SK-N-SH (cell line): ENCODE measurements at regions not wholly inside any gene's neighbourhood (a gene's known extent, or its start where the extent isn't known, plus 50 kb on each side); places are given as distances from the start of the nearest gene placed in this dataset.

Source experiments
- CTCF ChIA-PET: fragments of 300-600, 350-600 bp; formaldehyde crosslinking; extraction: SDS; loops from one replicate; lab custom pipeline; 2021; lab: Yijun Ruan, JAX
- POLR2A ChIA-PET: fragments of 350-600 bp; sonication (Branson Sonifier 250); formaldehyde crosslinking; extraction: SDS; loops from one replicate; lab custom pipeline; 2020; ENCODE audit warnings: antibody characterized with exemption, inconsistent platforms; lab: Yijun Ruan, JAX
- DNase-seq: peaks from one replicate; pipeline ENCODE4 v3.0.0; 2012
- H2AFZ ChIP-seq: fragments of 200-600 bp; sonication (generic); 2 replicates; pipeline ENCODE4 v1.8.1; 2016; ENCODE audit warnings: antibody characterized with exemption, mild to moderate bottlenecking, low read depth
- H3F3A ChIP-seq: fragments of 200-600 bp; sonication (generic); replicated peaks from 2 replicates; pipeline ENCODE3; 2016; ENCODE audit warnings: antibody characterized with exemption, mild to moderate bottlenecking; ENCODE audit not compliant: insufficient read depth
- H3K27ac ChIP-seq, 2 experiments: fragments of 200-500 bp in 1 of 2; fragments of 200-600 bp in 1 of 2; sonication (Bioruptor generic) in 1 of 2; sonication (generic), shearing (Covaris generic) in 1 of 2; 2 replicates each; pipeline versions ENCODE4 v1.5.1 to v1.6.1; 2014 to 2016; ENCODE audit warnings: low read depth in 2 of 2, inconsistent platforms in 1 of 2, low read length in 1 of 2, mild to moderate bottlenecking in 1 of 2, mixed read lengths in 1 of 2
- H3K27me3 ChIP-seq: fragments of 200-600 bp; sonication (generic), shearing (Covaris generic); 2 replicates; pipeline ENCODE4 v1.6.1; 2016; ENCODE audit warnings: mixed run types; ENCODE audit not compliant: insufficient read depth
- H3K36me3 ChIP-seq, 2 experiments: fragments of 200-500 bp in 1 of 2; fragments of 200-600 bp in 1 of 2; sonication (Bioruptor generic) in 1 of 2; sonication (generic) in 1 of 2; replicated peaks in 1 of 2; 2 replicates each; pipeline versions ENCODE3 to v1.5.1; 2014 to 2016; ENCODE audit warnings: low read length in 1 of 2, mild to moderate bottlenecking in 1 of 2; ENCODE audit not compliant: insufficient read depth in 2 of 2, control insufficient read depth in 1 of 2
- H3K4me1 ChIP-seq, 2 experiments: fragments of 200-500 bp in 1 of 2; fragments of 200-600 bp in 1 of 2; sonication (Bioruptor generic) in 1 of 2; sonication (generic), shearing (Covaris generic) in 1 of 2; 2 replicates each; pipeline versions ENCODE4 v1.5.1 to v1.6.1; 2014 to 2016; ENCODE audit warnings: low read depth in 1 of 2, low read length in 1 of 2, mixed run types in 1 of 2; ENCODE audit not compliant: insufficient read depth in 2 of 2, control insufficient read depth in 1 of 2
- H3K4me2 ChIP-seq: fragments of 200-600 bp; sonication (generic), shearing (Covaris generic); 2 replicates; pipeline ENCODE4 v1.6.1; 2017; ENCODE audit warnings: mixed run types
- H3K4me3 ChIP-seq, 2 experiments: fragments of 200-500 bp in 1 of 2; fragments of 200-600 bp in 1 of 2; sonication (Bioruptor generic) in 1 of 2; sonication (generic), shearing (Covaris generic) in 1 of 2; 2 replicates each; pipeline versions ENCODE4 v1.5.1 to v1.8.1; 2014 to 2016; ENCODE audit warnings: low read depth in 2 of 2, inconsistent platforms in 1 of 2, low read length in 1 of 2, mild to moderate bottlenecking in 1 of 2, mixed read lengths in 1 of 2, moderate library complexity in 1 of 2
- H3K79me2 ChIP-seq: fragments of 200-600 bp; sonication (generic); 2 replicates; pipeline ENCODE4 v1.8.1; 2017; ENCODE audit warnings: mild to moderate bottlenecking; ENCODE audit not compliant: insufficient read depth
- H3K9ac ChIP-seq: fragments of 200-600 bp; sonication (generic); 2 replicates; pipeline ENCODE4 v1.6.1; 2017; ENCODE audit warnings: mixed run types
- H3K9me2 ChIP-seq: fragments of 200-600 bp; sonication (generic); 2 replicates; pipeline ENCODE4 v1.6.1; 2017; ENCODE audit warnings: mixed run types
- H3K9me3 ChIP-seq: fragments of 200-600 bp; sonication (generic); 2 replicates; pipeline ENCODE4 v1.6.1; 2017; ENCODE audit warnings: mixed run types, mild to moderate bottlenecking, moderate library complexity
- H4K20me1 ChIP-seq: fragments of 200-600 bp; sonication (generic); 2 replicates; pipeline ENCODE4 v1.6.1; 2017; ENCODE audit warnings: mild to moderate bottlenecking, mixed run types; ENCODE audit not compliant: insufficient read depth
- CHD2 ChIP-seq: fragments of 150-350 bp; IDR thresholded peaks from 2 replicates; pipeline ENCODE4 v1.6.1; 2018; ENCODE audit warnings: low read length; ENCODE audit not compliant: partially characterized antibody
- EZH2phosphoT487 ChIP-seq: fragments of 200-600 bp; sonication (generic); IDR thresholded peaks from 2 replicates; pipeline ENCODE4 v1.6.1; 2017; ENCODE audit warnings: low read depth, mixed run types, mild to moderate bottlenecking, antibody characterized with exemption, moderate library complexity, borderline replicate concordance
- GATA2 ChIP-seq: sonication (generic); formaldehyde crosslinking; IDR thresholded peaks from 2 replicates; pipeline ENCODE4 v1.5.0; 2020; ENCODE audit warnings: mild to moderate bottlenecking, missing genetic modification reagents
- JUND ChIP-seq: IDR thresholded peaks from 2 replicates; pipeline ENCODE4 v1.4.0; 2012
- MEF2A ChIP-seq: IDR thresholded peaks from 2 replicates; pipeline ENCODE4 v1.4.0; 2012; ENCODE audit warnings: low read depth, borderline replicate concordance
- MXI1 ChIP-seq: IDR thresholded peaks from 2 replicates; pipeline ENCODE4 v1.6.1; 2012; ENCODE audit warnings: mild to moderate bottlenecking, low read depth, low read length, improper control_type of control experiment
- NRF1 ChIP-seq: IDR thresholded peaks from 2 replicates; pipeline ENCODE4 v1.6.1; 2012; ENCODE audit warnings: low read depth, mild to moderate bottlenecking, low read length
- RAD21 ChIP-seq: IDR thresholded peaks from 2 replicates; pipeline ENCODE4 v1.6.1; 2012; ENCODE audit warnings: mild to moderate bottlenecking, low read length
- REST ChIP-seq: IDR thresholded peaks from 2 replicates; pipeline ENCODE4 v1.6.1; 2012; ENCODE audit warnings: mild to moderate bottlenecking, low read depth, low read length, moderate library complexity
- RXRA ChIP-seq: IDR thresholded peaks from 2 replicates; pipeline ENCODE4 v1.4.0; 2012; ENCODE audit warnings: low read depth, mild to moderate bottlenecking, borderline replicate concordance
- SMC3 ChIP-seq: IDR thresholded peaks from 2 replicates; pipeline ENCODE4 v1.6.1; 2012; ENCODE audit warnings: low read depth, low read length, improper control_type of control experiment
- TEAD4 ChIP-seq: IDR thresholded peaks from 2 replicates; pipeline ENCODE4 v1.4.0; 2012; ENCODE audit warnings: mild to moderate bottlenecking, borderline replicate concordance; ENCODE audit not compliant: insufficient read depth
- ZBTB33 ChIP-seq: IDR thresholded peaks from 2 replicates; pipeline ENCODE4 v1.4.0; 2012; ENCODE audit warnings: low read depth, borderline replicate concordance
- WGBS: methylation state at CpG from one replicate; pipeline ENCODE4 v1.1.6; 2017; ENCODE audit warnings: low lambda C conversion rate; 5-methylcytosine and 5-hydroxymethylcytosine counted together
- TF ChIP-seq, protein P1 (sequence below): fragments of 200-600 bp; sonication (generic); IDR thresholded peaks from 2 replicates; pipeline ENCODE4 v1.6.1; 2017; ENCODE audit warnings: antibody characterized with exemption, mild to moderate bottlenecking, moderate library complexity
- TF ChIP-seq, protein P2 (sequence below): fragments of 150-350 bp; IDR thresholded peaks from 2 replicates; pipeline ENCODE4 v1.6.1; 2017; ENCODE audit warnings: antibody characterized with exemption, low read length, low read depth, borderline replicate concordance

DNA sequence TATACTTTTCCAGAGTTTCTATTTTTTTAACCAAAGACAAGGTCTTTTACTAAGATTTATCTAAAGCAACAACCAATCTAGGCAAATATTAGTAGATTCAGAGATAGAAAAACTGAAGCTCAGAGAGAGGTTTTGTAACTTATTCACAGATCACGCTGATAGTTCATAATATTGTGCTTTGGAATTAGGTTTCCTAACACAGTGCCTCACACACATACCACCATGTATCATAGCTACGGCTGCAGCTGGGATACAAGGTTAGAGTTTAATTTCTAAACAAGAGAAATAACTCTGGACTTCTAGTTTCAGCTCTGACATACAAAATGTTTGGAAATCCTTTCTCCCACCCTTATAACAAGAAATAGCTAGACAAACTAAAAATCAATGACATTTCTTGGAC, 565.7 kb downstream of the PYDC2 start:
- H4K20me1 ChIP-seq, result no peaks in the 10 kb centered on the region
- CTCF ChIA-PET, result no interaction called here
- TF ChIP-seq TEAD4, result no peak
- no peak for TF ChIP-seq MEF2A
- TF ChIP-seq RAD21, result no peak
- TF ChIP-seq MXI1, result no peak
- TF ChIP-seq NRF1, result no peak
- no peak for TF ChIP-seq RXRA
- no peak for TF ChIP-seq CHD2
- no peak for TF ChIP-seq EZH2phosphoT487
- TF ChIP-seq, protein P1, sequence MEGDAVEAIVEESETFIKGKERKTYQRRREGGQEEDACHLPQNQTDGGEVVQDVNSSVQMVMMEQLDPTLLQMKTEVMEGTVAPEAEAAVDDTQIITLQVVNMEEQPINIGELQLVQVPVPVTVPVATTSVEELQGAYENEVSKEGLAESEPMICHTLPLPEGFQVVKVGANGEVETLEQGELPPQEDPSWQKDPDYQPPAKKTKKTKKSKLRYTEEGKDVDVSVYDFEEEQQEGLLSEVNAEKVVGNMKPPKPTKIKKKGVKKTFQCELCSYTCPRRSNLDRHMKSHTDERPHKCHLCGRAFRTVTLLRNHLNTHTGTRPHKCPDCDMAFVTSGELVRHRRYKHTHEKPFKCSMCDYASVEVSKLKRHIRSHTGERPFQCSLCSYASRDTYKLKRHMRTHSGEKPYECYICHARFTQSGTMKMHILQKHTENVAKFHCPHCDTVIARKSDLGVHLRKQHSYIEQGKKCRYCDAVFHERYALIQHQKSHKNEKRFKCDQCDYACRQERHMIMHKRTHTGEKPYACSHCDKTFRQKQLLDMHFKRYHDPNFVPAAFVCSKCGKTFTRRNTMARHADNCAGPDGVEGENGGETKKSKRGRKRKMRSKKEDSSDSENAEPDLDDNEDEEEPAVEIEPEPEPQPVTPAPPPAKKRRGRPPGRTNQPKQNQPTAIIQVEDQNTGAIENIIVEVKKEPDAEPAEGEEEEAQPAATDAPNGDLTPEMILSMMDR, result no peak
- TF ChIP-seq, protein P2, sequence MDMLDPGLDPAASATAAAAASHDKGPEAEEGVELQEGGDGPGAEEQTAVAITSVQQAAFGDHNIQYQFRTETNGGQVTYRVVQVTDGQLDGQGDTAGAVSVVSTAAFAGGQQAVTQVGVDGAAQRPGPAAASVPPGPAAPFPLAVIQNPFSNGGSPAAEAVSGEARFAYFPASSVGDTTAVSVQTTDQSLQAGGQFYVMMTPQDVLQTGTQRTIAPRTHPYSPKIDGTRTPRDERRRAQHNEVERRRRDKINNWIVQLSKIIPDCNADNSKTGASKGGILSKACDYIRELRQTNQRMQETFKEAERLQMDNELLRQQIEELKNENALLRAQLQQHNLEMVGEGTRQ, result no peak
- no peak for TF ChIP-seq JUND
- no peak for TF ChIP-seq GATA2
- TF ChIP-seq SMC3, result no peak
- TF ChIP-seq ZBTB33, result no peak
- no peak for TF ChIP-seq REST

More for the DNA sequence above, 565.7 kb downstream of the PYDC2 start:
- no peak overlapping the region for H3K27ac ChIP-seq
- H3K79me2 ChIP-seq, result no peaks in the 10 kb centered on the region
- POLR2A ChIA-PET, result no interaction called here
- H2AFZ ChIP-seq, result no peak overlapping the region
- WGBS, result 8% methylated on average over 2 of the region's 2 CpGs
- no peaks in the 10 kb centered on the region for H3K9me3 ChIP-seq
- H3K27me3 ChIP-seq, result no peaks in the 10 kb centered on the region
- DNase-seq, result no peak
- H3K9ac ChIP-seq, result no peak overlapping the region
- H3K4me1 ChIP-seq, result no peaks in the 10 kb centered on the region
- no peaks in the 10 kb centered on the region for H3F3A ChIP-seq
- H3K36me3 ChIP-seq, result no peaks in the 10 kb centered on the region
- no peaks in the 10 kb centered on the region for H3K9me2 ChIP-seq
- no peak overlapping the region for H3K4me3 ChIP-seq
- H3K4me2 ChIP-seq, result no peak overlapping the region
